ENCODE measurements at regions not wholly inside any gene's neighbourhood (a gene's known extent, or its start where the extent isn't known, plus 50 kb on each side); places are given as distances from the start of the nearest gene placed in this dataset.

DNA sequence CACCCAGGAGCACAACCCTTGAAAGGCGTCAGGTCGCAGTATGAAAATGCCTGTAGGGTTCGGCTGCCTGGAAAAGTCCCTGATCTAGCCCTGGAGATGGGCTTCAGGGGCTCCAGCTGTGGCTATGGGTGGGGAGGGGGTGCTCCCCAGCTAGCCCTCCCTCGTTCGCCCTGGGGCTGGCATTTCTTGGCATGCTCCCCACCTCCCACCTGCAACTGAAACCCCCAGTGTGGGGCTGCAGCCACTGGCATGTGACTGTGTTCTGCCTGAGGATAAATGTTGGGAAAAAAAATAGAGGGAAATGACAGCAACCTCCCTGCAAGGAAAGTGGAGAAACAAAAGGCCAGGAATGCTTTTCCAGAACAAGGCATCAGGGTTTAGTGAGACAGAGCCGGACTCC is 109.2 kb downstream of the COPS8 start:
- Histone ChIP-seq H4K20me1 (ENCODE audit: insufficient read depth, low read depth, low read length) (no peaks in the 10 kb centered on the region), H3K4me2 (ENCODE audit: low read depth, low read length, poor library complexity, severe bottlenecking) (no peak overlapping the region), H3K9me3 (ENCODE audit: low read length) (no peaks in the 10 kb centered on the region), H3K4me3 (ENCODE audit: low read length) (no peak overlapping the region), H3K9me2 (replicated peaks; ENCODE audit: insufficient read depth, low read length) (no peaks in the 10 kb centered on the region), H2AFZ (ENCODE audit: low read length) (no peak overlapping the region), H3K27ac (ENCODE audit: low read length) (no peak overlapping the region), H3K9ac (ENCODE audit: low read length) (no peak overlapping the region), H3K4me1 (ENCODE audit: low read length) (no peaks in the 10 kb centered on the region), H3K36me3 (ENCODE audit: insufficient read depth, low read length) (no peaks in the 10 kb centered on the region), H3K79me2 (ENCODE audit: low read length) (no peaks in the 10 kb centered on the region), H3K27me3 (ENCODE audit: low read length) (no peaks in the 10 kb centered on the region)
- DNase-seq: no peak

DNA sequence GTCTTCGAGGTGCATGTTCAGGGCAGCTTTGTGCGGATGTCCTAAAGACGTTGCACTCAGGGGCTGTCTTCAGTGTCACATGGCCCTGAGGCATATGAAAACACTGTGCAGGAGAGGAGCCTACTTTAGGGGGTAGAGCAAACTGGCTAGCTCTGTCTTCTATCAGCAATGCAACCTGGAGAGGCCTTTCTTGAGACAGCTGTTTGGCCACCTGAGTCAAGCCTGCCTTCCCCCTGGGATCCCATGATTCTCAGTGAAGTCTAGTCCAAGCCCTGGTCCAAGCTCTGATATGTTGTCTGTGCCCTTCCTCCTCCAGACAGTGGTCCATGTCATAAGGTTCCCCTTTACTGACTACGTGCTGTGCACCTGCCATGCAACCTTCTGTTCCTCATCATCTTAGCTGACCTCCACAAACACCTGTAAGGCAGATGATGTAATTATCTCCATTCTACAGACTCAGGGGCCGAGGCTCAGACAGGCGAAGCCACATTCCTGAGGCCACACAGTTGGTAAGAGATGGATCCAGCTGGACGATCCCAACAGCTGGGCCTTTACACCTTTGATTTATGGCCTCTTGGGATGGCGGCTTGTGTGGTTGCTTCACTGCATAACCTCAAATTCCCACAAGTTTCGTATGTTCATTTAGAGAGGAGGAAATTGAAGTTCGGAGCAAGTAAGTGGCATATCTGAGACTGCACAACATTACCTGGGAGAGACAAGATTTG is 109.9 kb downstream of the COPS8 start:
- Histone ChIP-seq H3K4me1 (ENCODE audit: low read length) (no peaks in the 10 kb centered on the region), H3K36me3 (ENCODE audit: insufficient read depth, low read length) (no peaks in the 10 kb centered on the region), H2AFZ (ENCODE audit: low read length) (no peak overlapping the region), H3K27ac (ENCODE audit: low read length) (no peak overlapping the region), H3K9me3 (ENCODE audit: low read length) (no peaks in the 10 kb centered on the region), H3K79me2 (ENCODE audit: low read length) (no peaks in the 10 kb centered on the region), H4K20me1 (ENCODE audit: insufficient read depth, low read depth, low read length) (no peaks in the 10 kb centered on the region), H3K4me3 (ENCODE audit: low read length) (no peak overlapping the region), H3K4me2 (ENCODE audit: low read depth, low read length, poor library complexity, severe bottlenecking) (no peak overlapping the region), H3K27me3 (ENCODE audit: low read length) (no peaks in the 10 kb centered on the region), H3K9me2 (replicated peaks; ENCODE audit: insufficient read depth, low read length) (no peaks in the 10 kb centered on the region), H3K9ac (ENCODE audit: low read length) (no peak overlapping the region)
- no peak for DNase-seq

DNA sequence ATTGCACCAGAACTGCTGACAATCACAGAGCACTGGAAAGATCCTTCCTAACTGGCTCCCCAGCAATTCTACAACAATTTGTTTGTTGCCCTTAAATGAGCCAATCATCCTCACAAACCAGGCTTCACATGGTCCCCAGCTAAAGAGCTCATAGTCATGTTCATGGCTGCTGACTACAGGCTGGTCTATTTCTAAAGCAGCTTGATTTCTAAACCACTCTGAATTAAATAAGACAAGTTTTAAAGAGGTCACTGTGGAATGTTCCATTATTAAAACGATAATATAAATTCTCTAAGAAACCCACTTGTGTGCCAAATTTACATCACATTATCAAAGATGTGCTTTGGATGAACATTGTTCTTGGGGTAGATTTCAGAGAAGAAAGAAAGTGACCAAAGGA is 110.7 kb downstream of the COPS8 start:
- H3K27me3 ChIP-seq (ENCODE audit: low read length): no peaks in the 10 kb centered on the region
- H3K4me2 ChIP-seq (ENCODE audit: low read depth, low read length, poor library complexity, severe bottlenecking): no peak overlapping the region
- DNase-seq: no peak
- no peaks in the 10 kb centered on the region for H3K36me3 ChIP-seq (ENCODE audit: insufficient read depth, low read length)
- H3K9me2 ChIP-seq (replicated peaks; ENCODE audit: insufficient read depth, low read length): no peaks in the 10 kb centered on the region
- H4K20me1 ChIP-seq (ENCODE audit: insufficient read depth, low read depth, low read length): no peaks in the 10 kb centered on the region
- H3K4me1 ChIP-seq (ENCODE audit: low read length): no peaks in the 10 kb centered on the region
- no peak overlapping the region for H2AFZ ChIP-seq (ENCODE audit: low read length)
- H3K9ac ChIP-seq (ENCODE audit: low read length): no peak overlapping the region
- no peaks in the 10 kb centered on the region for H3K9me3 ChIP-seq (ENCODE audit: low read length)
- H3K4me3 ChIP-seq (ENCODE audit: low read length): no peak overlapping the region
- no peak overlapping the region for H3K27ac ChIP-seq (ENCODE audit: low read length)
- no peaks in the 10 kb centered on the region for H3K79me2 ChIP-seq (ENCODE audit: low read length)

DNA sequence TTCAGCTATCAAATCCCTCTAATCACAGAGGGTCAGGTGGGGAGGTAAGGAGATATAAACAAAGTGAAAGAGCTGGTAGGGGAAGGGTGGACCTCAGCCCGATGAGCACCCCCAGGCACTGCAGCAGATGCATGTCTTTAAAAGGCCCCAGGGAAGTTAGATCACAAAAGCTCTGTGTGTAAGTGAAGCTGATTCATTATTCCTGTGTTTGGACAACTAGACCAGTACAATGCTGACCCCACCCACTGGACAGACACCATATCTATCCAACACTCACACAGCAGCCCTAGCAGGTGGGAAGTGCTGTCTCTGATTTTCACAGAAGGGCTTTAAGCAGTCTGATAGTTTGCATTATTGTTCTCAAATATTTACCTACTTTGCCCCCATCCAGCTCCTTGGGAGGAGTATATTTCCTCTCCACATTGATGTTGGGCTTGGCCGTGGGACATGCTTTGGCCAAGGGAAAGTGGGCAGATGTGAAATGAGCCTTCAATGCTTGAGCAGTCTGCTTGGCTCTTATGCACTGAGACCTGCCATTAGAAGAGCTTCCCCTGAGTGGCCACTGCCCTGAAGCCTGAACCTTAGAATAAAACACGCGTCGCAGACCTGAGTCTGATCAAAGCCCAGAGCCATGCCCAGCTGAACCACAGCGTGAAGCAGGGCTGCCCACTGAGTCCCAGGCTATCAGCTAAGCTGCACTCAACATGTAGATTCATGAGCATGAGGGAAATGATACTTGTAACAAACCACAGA is 111.4 kb downstream of the COPS8 start:
- H3K9me3 ChIP-seq (ENCODE audit: low read length): no peaks in the 10 kb centered on the region
- H3K9ac ChIP-seq (ENCODE audit: low read length): no peak overlapping the region
- DNase-seq: no peak
- H3K27me3 ChIP-seq (ENCODE audit: low read length): no peaks in the 10 kb centered on the region
- H3K79me2 ChIP-seq (ENCODE audit: low read length): no peaks in the 10 kb centered on the region
- H3K27ac ChIP-seq (ENCODE audit: low read length): no peak overlapping the region
- no peak overlapping the region for H3K4me2 ChIP-seq (ENCODE audit: low read depth, low read length, poor library complexity, severe bottlenecking)
- no peaks in the 10 kb centered on the region for H3K36me3 ChIP-seq (ENCODE audit: insufficient read depth, low read length)
- H2AFZ ChIP-seq (ENCODE audit: low read length): no peak overlapping the region
- no peaks in the 10 kb centered on the region for H3K4me1 ChIP-seq (ENCODE audit: low read length)
- H4K20me1 ChIP-seq (ENCODE audit: insufficient read depth, low read depth, low read length): no peaks in the 10 kb centered on the region
- no peak overlapping the region for H3K4me3 ChIP-seq (ENCODE audit: low read length)
- no peaks in the 10 kb centered on the region for H3K9me2 ChIP-seq (replicated peaks; ENCODE audit: insufficient read depth, low read length)

DNA sequence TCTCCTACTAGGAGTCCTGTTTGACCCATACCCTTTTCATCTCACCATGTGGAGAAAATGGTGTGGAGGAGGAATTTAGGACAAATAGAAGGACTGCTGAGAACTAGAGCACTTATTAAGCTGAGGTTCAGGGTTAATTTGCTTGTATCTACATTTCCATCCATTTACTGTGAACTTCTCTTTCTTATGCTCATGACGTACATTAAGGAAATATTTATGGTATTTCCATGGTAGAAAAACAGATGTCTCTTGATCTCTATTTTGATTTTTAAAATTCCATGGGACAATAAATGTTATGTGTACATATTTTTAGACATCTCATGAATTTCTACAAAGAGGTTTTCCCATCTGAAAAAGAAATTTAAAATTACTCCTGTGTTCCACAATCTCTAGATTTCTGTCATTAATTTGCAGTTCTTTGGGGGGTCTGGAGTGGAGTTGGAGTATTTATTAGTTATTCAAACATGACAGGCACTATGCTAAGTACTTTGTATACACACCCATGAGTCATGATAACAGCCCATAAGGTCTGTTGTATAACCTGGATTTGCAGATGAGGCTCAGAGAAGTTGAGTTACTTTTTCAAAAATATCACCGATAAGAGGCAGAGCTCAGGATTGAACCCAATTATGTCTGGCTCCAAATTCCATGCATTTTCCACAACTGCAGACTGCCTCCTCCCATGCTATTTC is 112.6 kb downstream of the COPS8 start:
- Histone ChIP-seq H3K36me3 (ENCODE audit: insufficient read depth, low read length) (no peaks in the 10 kb centered on the region), H3K27ac (ENCODE audit: low read length) (no peak overlapping the region), H3K27me3 (ENCODE audit: low read length) (no peaks in the 10 kb centered on the region), H3K9me2 (replicated peaks; ENCODE audit: insufficient read depth, low read length) (no peaks in the 10 kb centered on the region), H3K4me3 (ENCODE audit: low read length) (no peak overlapping the region), H3K9ac (ENCODE audit: low read length) (no peak overlapping the region), H2AFZ (ENCODE audit: low read length) (no peak overlapping the region), H3K4me2 (ENCODE audit: low read depth, low read length, poor library complexity, severe bottlenecking) (no peak overlapping the region), H3K79me2 (ENCODE audit: low read length) (no peaks in the 10 kb centered on the region), H3K9me3 (ENCODE audit: low read length) (no peaks in the 10 kb centered on the region), H4K20me1 (ENCODE audit: insufficient read depth, low read depth, low read length) (no peaks in the 10 kb centered on the region), H3K4me1 (ENCODE audit: low read length) (no peaks in the 10 kb centered on the region)
- DNase-seq: no peak

DNA sequence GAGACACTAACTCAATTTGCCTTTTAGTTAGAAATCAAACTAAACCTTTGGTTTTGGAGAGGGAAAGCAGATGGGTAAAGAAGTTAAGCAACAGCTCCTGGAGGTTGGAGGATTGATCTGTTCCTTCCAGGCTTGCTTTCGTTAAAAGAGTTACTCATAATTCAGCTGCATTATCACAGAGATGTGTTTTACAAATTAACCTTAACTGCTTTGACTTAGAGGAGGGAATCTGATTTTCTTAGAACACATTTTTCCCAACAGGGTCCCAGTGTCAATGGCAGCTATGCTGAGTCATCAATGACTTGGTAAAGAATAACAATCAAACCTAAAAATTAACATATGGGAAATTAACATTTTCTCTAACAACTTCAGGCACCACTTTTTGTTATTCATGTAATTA is 113.4 kb downstream of the COPS8 start:
- H3K27me3 ChIP-seq (ENCODE audit: low read length): no peaks in the 10 kb centered on the region
- no peaks in the 10 kb centered on the region for H4K20me1 ChIP-seq (ENCODE audit: insufficient read depth, low read depth, low read length)
- H3K79me2 ChIP-seq (ENCODE audit: low read length): no peaks in the 10 kb centered on the region
- H2AFZ ChIP-seq (ENCODE audit: low read length): no peak overlapping the region
- H3K4me2 ChIP-seq (ENCODE audit: low read depth, low read length, poor library complexity, severe bottlenecking): no peak overlapping the region
- H3K27ac ChIP-seq (ENCODE audit: low read length): no peak overlapping the region
- H3K9ac ChIP-seq (ENCODE audit: low read length): no peak overlapping the region
- H3K4me1 ChIP-seq (ENCODE audit: low read length): no peaks in the 10 kb centered on the region
- H3K4me3 ChIP-seq (ENCODE audit: low read length): no peak overlapping the region
- no peak for DNase-seq
- H3K9me3 ChIP-seq (ENCODE audit: low read length): no peaks in the 10 kb centered on the region
- no peaks in the 10 kb centered on the region for H3K36me3 ChIP-seq (ENCODE audit: insufficient read depth, low read length)
- no peaks in the 10 kb centered on the region for H3K9me2 ChIP-seq (replicated peaks; ENCODE audit: insufficient read depth, low read length)

DNA sequence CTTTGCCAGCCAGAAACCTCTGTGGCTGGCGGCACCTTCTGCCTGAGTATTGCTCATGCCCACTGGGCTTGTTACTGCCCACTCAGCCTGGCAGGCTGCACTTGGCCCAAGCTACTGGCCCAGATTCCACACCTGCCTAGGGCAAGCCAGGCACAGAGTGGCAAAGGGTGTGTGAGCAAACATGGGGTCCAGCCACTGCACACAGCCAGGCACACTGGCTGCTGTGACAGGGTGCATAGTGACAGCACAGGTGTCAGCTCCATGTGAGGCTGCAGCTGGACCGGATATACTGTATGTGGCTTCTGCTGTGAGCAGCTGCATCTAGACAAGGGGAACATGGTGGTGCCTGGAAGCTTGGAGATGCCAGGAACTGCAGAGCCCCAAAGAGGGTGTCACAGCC is 113.9 kb downstream of the COPS8 start:
- H3K9me2 ChIP-seq (replicated peaks; ENCODE audit: insufficient read depth, low read length): no peaks in the 10 kb centered on the region
- H2AFZ ChIP-seq (ENCODE audit: low read length): no peak overlapping the region
- H3K4me1 ChIP-seq (ENCODE audit: low read length): no peaks in the 10 kb centered on the region
- H3K36me3 ChIP-seq (ENCODE audit: insufficient read depth, low read length): no peaks in the 10 kb centered on the region
- no peaks in the 10 kb centered on the region for H3K79me2 ChIP-seq (ENCODE audit: low read length)
- DNase-seq: no peak
- no peak overlapping the region for H3K9ac ChIP-seq (ENCODE audit: low read length)
- H3K27me3 ChIP-seq (ENCODE audit: low read length): no peaks in the 10 kb centered on the region
- no peaks in the 10 kb centered on the region for H4K20me1 ChIP-seq (ENCODE audit: insufficient read depth, low read depth, low read length)
- no peak overlapping the region for H3K27ac ChIP-seq (ENCODE audit: low read length)
- no peaks in the 10 kb centered on the region for H3K9me3 ChIP-seq (ENCODE audit: low read length)
- no peak overlapping the region for H3K4me2 ChIP-seq (ENCODE audit: low read depth, low read length, poor library complexity, severe bottlenecking)
- no peak overlapping the region for H3K4me3 ChIP-seq (ENCODE audit: low read length)

DNA sequence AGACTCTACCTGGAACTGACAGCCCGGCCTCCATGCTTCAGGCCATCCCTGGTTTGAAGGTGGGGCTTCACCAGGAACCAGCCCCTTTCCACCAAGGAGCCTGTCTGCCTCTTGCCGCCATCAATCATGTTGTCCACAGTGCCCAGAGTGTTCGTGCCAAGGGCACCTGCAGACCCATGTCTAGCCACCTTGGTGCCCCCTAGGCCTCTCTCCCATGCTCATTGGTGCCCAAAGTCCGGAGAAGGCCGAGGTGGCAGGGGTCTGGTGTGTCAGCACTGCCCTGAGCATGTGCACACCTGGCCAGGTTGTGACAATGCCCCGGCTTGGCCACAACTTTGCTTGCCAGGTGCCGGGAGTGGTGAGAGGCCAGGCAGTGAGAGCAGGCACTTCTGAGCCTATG is 114.8 kb downstream of the COPS8 start:
- Histone ChIP-seq H3K79me2 (ENCODE audit: low read length) (no peaks in the 10 kb centered on the region), H2AFZ (ENCODE audit: low read length) (no peak overlapping the region), H3K9me2 (replicated peaks; ENCODE audit: insufficient read depth, low read length) (no peaks in the 10 kb centered on the region), H3K9ac (ENCODE audit: low read length) (no peak overlapping the region), H3K4me1 (ENCODE audit: low read length) (no peaks in the 10 kb centered on the region), H3K36me3 (ENCODE audit: insufficient read depth, low read length) (no peaks in the 10 kb centered on the region), H3K9me3 (ENCODE audit: low read length) (no peaks in the 10 kb centered on the region), H3K4me3 (ENCODE audit: low read length) (no peak overlapping the region), H3K4me2 (ENCODE audit: low read depth, low read length, poor library complexity, severe bottlenecking) (no peak overlapping the region), H4K20me1 (ENCODE audit: insufficient read depth, low read depth, low read length) (no peaks in the 10 kb centered on the region), H3K27ac (ENCODE audit: low read length) (no peak overlapping the region), H3K27me3 (ENCODE audit: low read length) (no peaks in the 10 kb centered on the region)
- no peak for DNase-seq

Data from Karpas-422 (cell line).